ENCODE measurements at regions not wholly inside any gene's neighbourhood (a gene's known extent, or its start where the extent isn't known, plus 50 kb on each side); places are given as distances from the start of the nearest gene placed in this dataset.

GRCh38 chr5:77885519-77885918, 109.4 kb upstream of the TBCA start:
- TF ChIP-seq SIN3A (IDR thresholded peaks at IDR 0.05; ENCODE audit: borderline replicate concordance, insufficient read depth, low read length) (no peak), TAF1 (IDR thresholded peaks at IDR 0.05; ENCODE audit: borderline replicate concordance, insufficient read depth, low read length) (no peak), REST (IDR thresholded peaks at IDR 0.05; ENCODE audit: insufficient read depth in 1 of 2, low read depth in 2 of 2, low read length in 2 of 2) (no peak), FOXP2 (optimal IDR thresholded peaks at IDR 0.05; ENCODE audit: borderline replicate concordance, extremely low read depth, extremely low read length, insufficient read depth) (no peak), POLR2AphosphoS5 (IDR thresholded peaks at IDR 0.05; ENCODE audit: low read depth, low read length) (no peak)
